GM03348 (cell line): ENCODE measurements at regions not wholly inside any gene's neighbourhood (a gene's known extent, or its start where the extent isn't known, plus 50 kb on each side); places are given as distances from the start of the nearest gene placed in this dataset.
"Not testable (repeated sequence)": the region's sequence is repeated elsewhere in the genome, so short reads cannot be mapped to it uniquely, and the experiment has no call there.

Experiments
- DNase-seq: peaks from one replicate; pipeline ENCODE4 v3.0.0; 2012; ENCODE audit warnings: low spot score

- DNase-seq = no peak
Measured at GRCh38 chr3:20245781-20246180, 59.8 kb upstream of the SGO1 start.

GRCh38 chr3:20240154-20240883 is 54.3 kb upstream of the SGO1 start:
- no peak for DNase-seq

GRCh38 chr3:20238199-20238598 is 52.2 kb upstream of the SGO1 start:
- DNase-seq = not testable (repeated sequence)

DNA sequence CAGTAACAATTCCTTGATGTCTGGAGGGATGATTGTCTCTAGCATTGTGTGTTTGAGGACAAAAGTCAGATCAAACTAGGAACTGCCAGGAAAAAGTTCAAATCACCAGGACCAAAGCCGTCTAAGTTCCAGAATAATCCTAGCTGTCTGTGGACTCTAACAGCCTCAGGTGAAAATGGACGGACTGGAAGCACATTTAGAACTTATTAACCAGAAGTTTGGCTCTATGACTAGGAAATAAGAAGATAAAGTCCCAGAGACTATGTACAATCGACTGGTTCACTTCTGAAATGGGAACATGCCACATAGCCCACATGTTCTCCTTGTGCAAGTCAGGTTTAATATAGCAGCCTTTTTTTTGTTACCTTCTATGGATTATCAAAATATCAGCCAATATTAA is 50.6 kb upstream of the SGO1 start:
- no peak for DNase-seq
